HL-60 (cell line): ENCODE measurements at regions not wholly inside any gene's neighbourhood (a gene's known extent, or its start where the extent isn't known, plus 50 kb on each side); places are given as distances from the start of the nearest gene placed in this dataset.
"Not testable (repeated sequence)": the region's sequence is repeated elsewhere in the genome, so short reads cannot be mapped to it uniquely, and the experiment has no call there.

ENCODE experiments used
- GABPA ChIP-seq: IDR thresholded peaks from 2 replicates; pipeline ENCODE4 v1.6.1; 2012; ENCODE audit warnings: low read depth
- POLR2AphosphoS5 ChIP-seq: IDR thresholded peaks from 2 replicates; pipeline ENCODE4 v1.6.1; 2012; ENCODE audit warnings: low read depth
- TF ChIP-seq, protein P1 (sequence below): IDR thresholded peaks from one replicate; pipeline ENCODE4 v1.5.1; 2011; ENCODE audit warnings: low read length, control low read depth, inconsistent platforms; ENCODE audit not compliant: insufficient read depth

DNA sequence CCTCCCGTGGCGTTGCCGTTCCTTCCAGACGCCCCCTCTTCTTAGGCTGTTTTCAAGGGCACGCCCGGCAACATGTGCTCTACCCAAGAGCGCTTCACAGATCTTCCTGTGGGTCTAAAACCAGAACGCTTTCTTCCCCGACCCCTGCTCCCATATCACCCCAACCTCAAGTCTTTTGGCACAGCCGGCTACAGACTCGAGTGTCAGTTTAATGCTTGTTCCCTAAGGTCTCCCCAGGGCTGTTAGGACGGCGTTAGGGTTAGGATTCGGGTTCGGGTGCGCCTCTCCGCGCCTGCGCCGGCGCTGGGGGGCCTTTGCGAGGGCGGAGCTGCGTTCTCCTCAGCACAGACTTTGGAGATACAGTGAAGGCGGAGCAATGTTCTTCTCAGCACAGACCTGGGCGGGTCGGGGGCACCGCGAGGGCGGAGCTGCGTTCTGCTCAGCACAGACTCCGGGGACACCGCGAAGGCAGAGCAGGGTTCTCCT, 274.7 kb downstream of the CCDC74A start:
- TF ChIP-seq, protein P1, sequence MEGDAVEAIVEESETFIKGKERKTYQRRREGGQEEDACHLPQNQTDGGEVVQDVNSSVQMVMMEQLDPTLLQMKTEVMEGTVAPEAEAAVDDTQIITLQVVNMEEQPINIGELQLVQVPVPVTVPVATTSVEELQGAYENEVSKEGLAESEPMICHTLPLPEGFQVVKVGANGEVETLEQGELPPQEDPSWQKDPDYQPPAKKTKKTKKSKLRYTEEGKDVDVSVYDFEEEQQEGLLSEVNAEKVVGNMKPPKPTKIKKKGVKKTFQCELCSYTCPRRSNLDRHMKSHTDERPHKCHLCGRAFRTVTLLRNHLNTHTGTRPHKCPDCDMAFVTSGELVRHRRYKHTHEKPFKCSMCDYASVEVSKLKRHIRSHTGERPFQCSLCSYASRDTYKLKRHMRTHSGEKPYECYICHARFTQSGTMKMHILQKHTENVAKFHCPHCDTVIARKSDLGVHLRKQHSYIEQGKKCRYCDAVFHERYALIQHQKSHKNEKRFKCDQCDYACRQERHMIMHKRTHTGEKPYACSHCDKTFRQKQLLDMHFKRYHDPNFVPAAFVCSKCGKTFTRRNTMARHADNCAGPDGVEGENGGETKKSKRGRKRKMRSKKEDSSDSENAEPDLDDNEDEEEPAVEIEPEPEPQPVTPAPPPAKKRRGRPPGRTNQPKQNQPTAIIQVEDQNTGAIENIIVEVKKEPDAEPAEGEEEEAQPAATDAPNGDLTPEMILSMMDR, result not testable (repeated sequence)
- not testable (repeated sequence) for TF ChIP-seq POLR2AphosphoS5, GABPA
